ENCODE measurements at regions not wholly inside any gene's neighbourhood (a gene's known extent, or its start where the extent isn't known, plus 50 kb on each side); places are given as distances from the start of the nearest gene placed in this dataset.

- DNase-seq (ENCODE audit: low read depth in 2 of 2), result no peak
Measured at GRCh38 chr3:174651951-174652350, 207.2 kb upstream of the NAALADL2 start.

GRCh38 chr3:174659511-174659910 is 199.6 kb upstream of the NAALADL2 start:
- no peak for DNase-seq (ENCODE audit: low read depth in 2 of 2)

- DNase-seq (ENCODE audit: low read depth in 2 of 2), result no peak
Measured at GRCh38 chr3:174662653-174663052, 196.5 kb upstream of the NAALADL2 start.

- no peak for DNase-seq (ENCODE audit: low read depth in 2 of 2)
Measured at GRCh38 chr3:174667386-174667785, 191.7 kb upstream of the NAALADL2 start.

GRCh38 chr3:174675406-174675805 is 183.7 kb upstream of the NAALADL2 start:
- DNase-seq (ENCODE audit: low read depth in 2 of 2), result no peak

- DNase-seq (ENCODE audit: low read depth in 2 of 2), result no peak
Measured at GRCh38 chr3:174681784-174682183, 177.3 kb upstream of the NAALADL2 start.

GRCh38 chr3:174685796-174686195 is 173.3 kb upstream of the NAALADL2 start:
- no peak for DNase-seq (ENCODE audit: low read depth in 2 of 2)

- DNase-seq (ENCODE audit: low read depth in 2 of 2), result no peak
Measured at GRCh38 chr3:174697310-174697709, 161.8 kb upstream of the NAALADL2 start.

GRCh38 chr3:174700736-174701135 is 158.4 kb upstream of the NAALADL2 start:
- DNase-seq (ENCODE audit: low read depth in 2 of 2), result no peak

- no peak for DNase-seq (ENCODE audit: low read depth in 2 of 2)
Measured at GRCh38 chr3:174710612-174711011, 148.5 kb upstream of the NAALADL2 start.

- no peak for DNase-seq (ENCODE audit: low read depth in 2 of 2)
Measured at GRCh38 chr3:174715386-174715785, 143.7 kb upstream of the NAALADL2 start.

GRCh38 chr3:174716956-174717505 is 142.1 kb upstream of the NAALADL2 start:
- no peak for DNase-seq (ENCODE audit: low read depth in 2 of 2)

GRCh38 chr3:174720717-174721116 is 138.4 kb upstream of the NAALADL2 start:
- no peak for DNase-seq (ENCODE audit: low read depth in 2 of 2)

GRCh38 chr3:174725303-174725702 is 133.8 kb upstream of the NAALADL2 start:
- no peak for DNase-seq (ENCODE audit: low read depth in 2 of 2)

GRCh38 chr3:174737966-174738365 is 121.2 kb upstream of the NAALADL2 start:
- no peak for DNase-seq (ENCODE audit: low read depth in 2 of 2)

GRCh38 chr3:174749143-174749542 is 110.0 kb upstream of the NAALADL2 start:
- DNase-seq (ENCODE audit: low read depth in 2 of 2), result no peak

GRCh38 chr3:174755833-174756829 is 103.0 kb upstream of the NAALADL2 start:
- DNase-seq (ENCODE audit: low read depth in 2 of 2), result no peak

GRCh38 chr3:174758943-174759342 is 100.2 kb upstream of the NAALADL2 start:
- DNase-seq (ENCODE audit: low read depth in 2 of 2), result no peak

- DNase-seq (ENCODE audit: low read depth in 2 of 2), result no peak
Measured at GRCh38 chr3:174767406-174767805, 91.7 kb upstream of the NAALADL2 start.

GRCh38 chr3:174767853-174768382 is 91.2 kb upstream of the NAALADL2 start:
- no peak for DNase-seq (ENCODE audit: low read depth in 2 of 2)

- DNase-seq (ENCODE audit: low read depth in 2 of 2), result no peak
Measured at GRCh38 chr3:174769171-174769570, 90.0 kb upstream of the NAALADL2 start.

GRCh38 chr3:174775603-174776002 is 83.5 kb upstream of the NAALADL2 start:
- no peak for DNase-seq (ENCODE audit: low read depth in 2 of 2)

- DNase-seq (ENCODE audit: low read depth in 2 of 2), result no peak
Measured at GRCh38 chr3:174776123-174776522, 83.0 kb upstream of the NAALADL2 start.

Measured in stimulated activated CD8-positive, alpha-beta memory T cell treated with anti-CD3 and anti-CD28 coated beads, Interleukin-2, amount 100 ng/mL, for 1 hour (primary cell).